Neural crest cell (in vitro differentiated cells): ENCODE measurements at regions not wholly inside any gene's neighbourhood (a gene's known extent, or its start where the extent isn't known, plus 50 kb on each side); places are given as distances from the start of the nearest gene placed in this dataset.
"Not testable (repeated sequence)": the region's sequence is repeated elsewhere in the genome, so short reads cannot be mapped to it uniquely, and the experiment has no call there.

ENCODE experiments used
- DNase-seq: peaks from one replicate; pipeline ENCODE4 v3.0.0; 2021; ENCODE audit warnings: low read depth, mixed read lengths, low spot score
- H3K27ac Mint-ChIP-seq: one replicate; pipeline ENCODE4 v1.8.0; 2021; ENCODE audit warnings: mild to moderate bottlenecking, mixed read lengths; ENCODE audit not compliant: unreplicated experiment
- H3K27me3 Mint-ChIP-seq: 2 replicates; pipeline ENCODE4 v1.8.0; 2021; ENCODE audit warnings: low read depth, mild to moderate bottlenecking, mixed read lengths
- H3K36me3 Mint-ChIP-seq: 2 replicates; pipeline ENCODE4 v1.8.0; 2021; ENCODE audit warnings: low read depth, mild to moderate bottlenecking, mixed read lengths
- H3K4me1 Mint-ChIP-seq: 2 replicates; pipeline ENCODE4 v1.8.0; 2021; ENCODE audit warnings: mixed read lengths
- H3K4me3 Mint-ChIP-seq: one replicate; pipeline ENCODE4 v1.8.0; 2021; ENCODE audit warnings: mild to moderate bottlenecking, mixed read lengths
- H3K9me3 Mint-ChIP-seq: 2 replicates; pipeline ENCODE4 v1.8.0; 2021; ENCODE audit warnings: mixed read lengths
- CTCF ChIP-seq: fragments of 200-600 bp; sonication (generic); conservative IDR thresholded peaks from 2 replicates; pipeline ENCODE4 v1.5.0; 2021; ENCODE audit warnings: antibody characterized with exemption, mild to moderate bottlenecking

DNA sequence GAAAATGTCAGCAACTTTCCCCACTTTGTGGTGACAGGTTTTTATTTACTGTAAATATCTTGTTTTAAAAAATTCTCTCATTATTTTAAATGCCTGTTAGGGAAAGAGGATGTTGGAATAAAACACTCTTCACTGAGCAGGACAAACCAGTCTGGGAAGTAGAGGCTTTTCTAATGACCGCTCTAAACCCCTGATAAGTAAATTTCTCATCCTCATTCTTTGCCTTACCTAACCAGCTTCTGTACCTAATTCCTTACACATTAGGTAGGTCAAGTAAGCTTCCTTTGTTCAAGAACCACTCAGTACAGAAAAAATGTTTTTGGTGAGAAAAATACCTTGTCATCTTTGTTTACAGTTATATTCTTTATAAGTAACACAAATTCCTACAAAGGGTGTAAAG lies 143.6 kb downstream of the GPR85 start:
- Mint-ChIP-seq H3K27me3 (peaks cover 26% of the 10 kb centered on the region), H3K9me3 (no peaks in the 10 kb centered on the region), H3K36me3 (no peaks in the 10 kb centered on the region), H3K4me3 (no peak overlapping the region), H3K27ac (no peak overlapping the region), H3K4me1 (peaks cover 15% of the 10 kb centered on the region)
- TF ChIP-seq CTCF = no peak
- DNase-seq = no peak

GRCh38 chr7:112942125-112942524 lies 144.5 kb downstream of the GPR85 start:
- peak overlapping the region; percentile 7 for H3K4me3 Mint-ChIP-seq
- not testable (repeated sequence) for H3K9me3 Mint-ChIP-seq, DNase-seq, H3K36me3 Mint-ChIP-seq, H3K27ac Mint-ChIP-seq
- peaks cover 21% of the 10 kb centered on the region for H3K27me3 Mint-ChIP-seq
- H3K4me1 Mint-ChIP-seq = peaks cover 17% of the 10 kb centered on the region

GRCh38 chr7:112940314-112940732 lies 146.3 kb downstream of the GPR85 start:
- Mint-ChIP-seq H3K36me3 (peaks cover 2% of the 10 kb centered on the region), H3K4me3 (peak overlapping the region; percentile 92), H3K9me3 (no peaks in the 10 kb centered on the region), H3K27me3 (peaks cover 8% of the 10 kb centered on the region), H3K4me1 (peaks cover 17% of the 10 kb centered on the region), H3K27ac (peak overlapping the region; percentile 91)
- TF ChIP-seq CTCF = no peak
- no peak for DNase-seq

DNA sequence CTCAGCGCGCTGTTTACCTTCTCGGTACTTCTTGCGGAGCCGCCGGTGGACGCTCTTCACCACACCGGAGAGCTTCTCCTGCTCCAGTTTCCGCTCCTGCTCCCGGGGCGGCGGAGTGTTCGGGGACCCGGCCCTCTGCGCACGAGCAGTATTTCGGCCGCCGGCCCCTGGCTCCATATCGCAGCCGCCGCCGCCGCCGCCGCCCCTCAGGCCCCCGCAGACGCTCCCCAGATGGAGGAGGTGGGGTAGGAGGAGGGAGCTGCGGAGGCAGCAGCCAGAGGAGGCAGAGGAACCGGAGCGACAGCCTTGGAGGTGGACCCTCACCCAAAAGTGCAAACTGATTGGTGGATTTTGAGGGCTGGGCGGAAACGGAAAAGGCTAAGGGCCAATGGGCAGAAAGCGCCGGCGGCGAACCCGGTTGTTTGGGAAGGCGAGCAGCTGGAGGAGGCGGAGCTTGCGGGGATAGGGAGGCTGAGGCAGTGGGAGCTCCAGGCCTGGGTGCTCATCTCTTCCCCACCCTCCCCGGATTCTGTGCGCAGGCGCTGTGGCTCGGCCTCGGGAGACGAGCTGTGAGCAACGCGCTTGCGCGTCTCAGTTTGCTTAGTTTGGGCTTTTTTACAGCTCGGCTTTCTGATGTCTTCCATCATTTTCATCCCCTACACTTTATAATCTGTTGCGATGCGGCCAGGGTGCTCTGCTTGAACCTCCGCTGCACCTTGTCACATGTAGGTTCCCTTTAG lies 146.9 kb downstream of the GPR85 start:
- Mint-ChIP-seq H3K4me3 (peak overlapping the region; percentile 92), H3K4me1 (peaks cover 20% of the 10 kb centered on the region), H3K36me3 (peaks cover 2% of the 10 kb centered on the region), H3K9me3 (no peaks in the 10 kb centered on the region), H3K27ac (peak overlapping the region; percentile 92), H3K27me3 (peaks cover 4% of the 10 kb centered on the region)
- peak; percentile 97 for DNase-seq
- TF ChIP-seq CTCF = no peak

DNA sequence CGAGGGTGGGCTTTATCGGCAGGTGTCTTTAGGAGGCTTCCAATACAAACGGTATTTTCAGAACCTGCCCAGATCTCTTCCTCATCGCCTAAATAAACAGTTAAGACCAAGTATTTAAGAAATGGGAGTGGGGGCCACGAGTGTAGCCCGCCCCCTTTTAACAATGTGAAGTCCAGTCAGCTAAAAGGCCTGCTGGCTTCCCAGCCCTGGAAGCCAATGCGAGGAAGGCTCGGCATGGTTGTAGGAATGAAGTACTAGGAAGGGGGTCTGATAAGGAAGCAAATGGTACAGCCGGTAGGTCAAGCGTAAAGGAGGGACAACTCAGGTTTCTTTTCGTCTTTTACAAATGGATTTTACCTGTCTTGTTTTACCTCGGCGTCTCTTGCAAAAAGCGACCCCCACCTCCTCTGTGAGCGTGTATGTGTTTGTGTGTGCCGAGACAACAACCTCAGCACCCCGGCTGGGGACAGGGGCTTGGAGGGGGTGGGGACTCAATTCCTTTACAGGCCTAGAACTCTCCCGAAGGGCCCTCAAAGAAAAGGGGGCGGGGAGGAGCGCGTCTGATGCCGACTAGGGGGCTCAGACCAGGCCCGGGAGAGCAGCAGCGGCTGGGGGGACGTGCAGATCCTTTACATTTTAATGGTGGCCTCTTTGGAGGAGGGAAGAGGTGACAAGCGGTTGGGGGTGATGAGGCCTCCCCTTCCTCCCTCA lies 147.6 kb downstream of the GPR85 start:
- Mint-ChIP-seq H3K4me3 (peak overlapping the region; percentile 92), H3K36me3 (peaks cover 6% of the 10 kb centered on the region), H3K4me1 (peaks cover 28% of the 10 kb centered on the region), H3K9me3 (no peaks in the 10 kb centered on the region), H3K27ac (peak overlapping the region; percentile 92), H3K27me3 (peaks cover 4% of the 10 kb centered on the region)
- no peak for TF ChIP-seq CTCF
- DNase-seq = peak; percentile 29
